ENCODE measurements at regions not wholly inside any gene's neighbourhood (a gene's known extent, or its start where the extent isn't known, plus 50 kb on each side); places are given as distances from the start of the nearest gene placed in this dataset.
A peak's percentile ranks its signal among the peaks of the same experiment; 100 is the strongest.

- Mint-ChIP-seq H3K4me3 (no peak overlapping the region), H3K27ac (no peak overlapping the region), H3K4me1 (ENCODE audit: low read depth in 2 of 2) (no peaks in the 10 kb centered on the region), H3K27me3 (peaks cover 36 to 51% of the 10 kb centered on the region in 2 donors), H3K9me3 (no peaks in the 10 kb centered on the region), H3K36me3 (no peaks in the 10 kb centered on the region)
- ATAC-seq (no peak), DNase-seq (ENCODE audit: low spot score) (no peak)
These were observed 226.0 kb upstream of the NFE2L3 start for GRCh38 chr7:25926009-25926408.

DNA sequence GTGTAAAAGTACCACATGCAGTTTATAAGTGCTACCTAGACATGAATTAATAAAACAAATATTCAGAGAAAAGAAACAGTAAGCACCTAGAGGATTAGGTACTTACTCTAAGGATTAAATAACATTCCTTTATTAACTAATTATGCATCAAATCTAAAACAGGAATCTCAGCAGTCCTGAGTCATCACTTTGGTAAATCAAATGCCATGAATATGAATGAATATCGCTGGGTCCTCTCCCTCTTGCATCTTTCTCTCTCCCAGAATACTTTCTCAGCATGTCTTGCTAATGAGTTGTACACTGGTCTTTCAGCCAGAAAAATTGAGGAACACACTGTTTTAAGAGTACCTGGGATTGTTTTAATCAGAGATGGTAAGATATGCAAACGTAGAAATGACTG is 225.5 kb upstream of the NFE2L3 start:
- DNase-seq (ENCODE audit: low spot score) (no peak), ATAC-seq (no peak)
- Mint-ChIP-seq H3K36me3 (no peaks in the 10 kb centered on the region), H3K27ac (no peak overlapping the region), H3K4me1 (ENCODE audit: low read depth in 2 of 2) (no peaks in the 10 kb centered on the region), H3K9me3 (no peaks in the 10 kb centered on the region), H3K4me3 (no peak overlapping the region), H3K27me3 (peaks cover 33 to 47% of the 10 kb centered on the region in 2 donors)

- H3K9me3 Mint-ChIP-seq: no peaks in the 10 kb centered on the region
- ATAC-seq (no peak), DNase-seq (ENCODE audit: low spot score) (no peak)
- no peak overlapping the region for H3K4me3 Mint-ChIP-seq
- no peak overlapping the region for H3K27ac Mint-ChIP-seq
- no peaks in the 10 kb centered on the region for H3K36me3 Mint-ChIP-seq
- H3K27me3 Mint-ChIP-seq: peaks cover 33 to 47% of the 10 kb centered on the region in 2 donors
- no peaks in the 10 kb centered on the region for H3K4me1 Mint-ChIP-seq (ENCODE audit: low read depth in 2 of 2)
These were observed 224.9 kb upstream of the NFE2L3 start for GRCh38 chr7:25926891-25927625.

- Mint-ChIP-seq H3K4me1 (ENCODE audit: low read depth in 2 of 2) (no peaks in the 10 kb centered on the region), H3K9me3 (no peaks in the 10 kb centered on the region), H3K27ac (no peak overlapping the region)
These were observed 224.4 kb upstream of the NFE2L3 start for GRCh38 chr7:25927626-25927978.

GRCh38 chr7:25928549-25929330 is 223.3 kb upstream of the NFE2L3 start:
- no peaks in the 10 kb centered on the region for H3K4me1 Mint-ChIP-seq (ENCODE audit: low read depth in 2 of 2)
- peaks cover 5% of the 10 kb centered on the region for H3K9me3 Mint-ChIP-seq
- no peak overlapping the region for H3K4me3 Mint-ChIP-seq
- peaks cover 33 to 55% of the 10 kb centered on the region in 2 donors for H3K27me3 Mint-ChIP-seq
- no peak overlapping the region for H3K27ac Mint-ChIP-seq
- H3K36me3 Mint-ChIP-seq: peaks cover 10% of the 10 kb centered on the region
- ATAC-seq (no peak), DNase-seq (ENCODE audit: low spot score) (no peak)

More at GRCh38 chr7:25927626-25927978, 224.4 kb upstream of the NFE2L3 start:
- peaks cover 29 to 44% of the 10 kb centered on the region in 2 donors for H3K27me3 Mint-ChIP-seq
- no peak for DNase-seq (ENCODE audit: low spot score)
- H3K36me3 Mint-ChIP-seq: no peaks in the 10 kb centered on the region
- H3K4me3 Mint-ChIP-seq: no peak overlapping the region
- no peak for ATAC-seq

DNA sequence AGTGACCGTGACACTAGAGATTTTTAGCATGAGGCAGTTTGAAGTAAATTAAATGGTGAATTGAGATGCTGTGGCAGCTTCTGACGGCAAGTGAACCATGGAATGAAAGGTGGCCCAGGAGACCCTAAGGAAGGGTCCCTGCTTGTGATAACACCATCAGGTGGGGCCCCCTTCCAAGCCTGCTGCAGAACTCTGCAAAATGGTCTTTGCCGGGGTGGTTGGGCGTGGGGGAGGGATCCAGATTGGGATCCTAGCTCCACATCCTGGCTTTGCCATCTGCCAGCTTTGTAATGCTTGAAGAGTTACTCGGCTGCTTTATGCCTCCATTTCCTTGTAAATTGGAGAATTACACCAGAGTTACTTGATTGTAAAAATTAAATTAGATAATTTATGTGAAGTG is 222.6 kb upstream of the NFE2L3 start:
- peaks cover 17% of the 10 kb centered on the region for H3K36me3 Mint-ChIP-seq
- peaks cover 37 to 62% of the 10 kb centered on the region in 2 donors for H3K27me3 Mint-ChIP-seq
- H3K9me3 Mint-ChIP-seq: peaks cover 11% of the 10 kb centered on the region
- DNase-seq (ENCODE audit: low spot score) (no peak), ATAC-seq (no peak)
- no peak overlapping the region for H3K27ac Mint-ChIP-seq
- no peaks in the 10 kb centered on the region for H3K4me1 Mint-ChIP-seq (ENCODE audit: low read depth in 2 of 2)
- no peak overlapping the region for H3K4me3 Mint-ChIP-seq

DNA sequence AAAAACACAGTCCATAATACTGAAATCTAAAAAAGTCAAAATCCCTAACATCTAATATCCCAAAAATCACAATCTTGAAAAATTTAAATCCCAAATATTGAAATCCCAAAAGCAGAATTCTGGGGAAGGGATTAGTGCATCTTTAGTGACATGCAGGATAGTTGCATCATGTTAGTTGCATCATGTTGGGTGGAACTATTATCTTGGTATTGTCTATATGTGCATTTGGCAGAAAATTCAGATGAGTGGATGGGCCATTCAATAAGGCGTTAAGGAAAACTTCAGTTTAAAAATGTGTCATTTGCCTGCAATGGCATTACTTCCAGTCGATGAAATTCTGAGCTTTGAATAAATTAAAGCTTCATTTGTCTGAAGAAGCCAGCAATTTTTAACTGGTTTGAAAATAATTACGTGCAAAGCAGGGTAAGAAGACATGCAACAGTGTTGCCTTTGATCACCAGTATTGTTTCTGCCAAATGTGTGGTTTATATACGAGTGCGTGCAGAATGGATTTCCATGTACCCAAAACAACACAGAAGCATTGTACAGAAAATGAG is 221.4 kb upstream of the NFE2L3 start:
- H3K27ac Mint-ChIP-seq: no peak overlapping the region
- peaks cover 28% of the 10 kb centered on the region for H3K36me3 Mint-ChIP-seq
- no peaks in the 10 kb centered on the region for H3K4me1 Mint-ChIP-seq (ENCODE audit: low read depth in 2 of 2)
- peaks cover 18% of the 10 kb centered on the region for H3K9me3 Mint-ChIP-seq
- H3K4me3 Mint-ChIP-seq: no peak overlapping the region
- DNase-seq (ENCODE audit: low spot score) (no peak), ATAC-seq (no peak)
- H3K27me3 Mint-ChIP-seq: peaks cover 46 to 73% of the 10 kb centered on the region in 2 donors

DNA sequence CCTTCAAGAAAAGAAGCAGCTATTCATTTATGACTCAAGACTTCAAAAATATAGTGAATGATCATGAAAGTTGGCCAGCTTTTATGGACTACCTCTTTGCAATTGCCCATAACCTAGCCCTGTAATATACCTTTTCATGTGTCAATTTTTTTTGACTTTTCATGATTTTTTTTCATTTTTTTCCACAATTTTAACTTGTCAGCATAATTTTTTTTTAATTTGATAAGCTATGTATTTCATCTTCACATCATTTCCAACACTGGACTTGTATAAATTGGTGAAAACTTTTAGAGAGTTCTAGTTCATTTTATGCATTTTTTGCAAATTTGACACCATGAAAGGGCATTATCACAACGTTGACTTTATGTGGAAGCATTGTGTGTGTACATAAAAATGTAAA is 220.8 kb upstream of the NFE2L3 start:
- Mint-ChIP-seq H3K4me3 (no peak overlapping the region), H3K27me3 (peaks cover 47 to 75% of the 10 kb centered on the region in 2 donors), H3K27ac (no peak overlapping the region), H3K4me1 (ENCODE audit: low read depth in 2 of 2) (no peaks in the 10 kb centered on the region), H3K9me3 (peaks cover 18% of the 10 kb centered on the region), H3K36me3 (peaks cover 28% of the 10 kb centered on the region)
- ATAC-seq (no peak), DNase-seq (ENCODE audit: low spot score) (no peak)

DNA sequence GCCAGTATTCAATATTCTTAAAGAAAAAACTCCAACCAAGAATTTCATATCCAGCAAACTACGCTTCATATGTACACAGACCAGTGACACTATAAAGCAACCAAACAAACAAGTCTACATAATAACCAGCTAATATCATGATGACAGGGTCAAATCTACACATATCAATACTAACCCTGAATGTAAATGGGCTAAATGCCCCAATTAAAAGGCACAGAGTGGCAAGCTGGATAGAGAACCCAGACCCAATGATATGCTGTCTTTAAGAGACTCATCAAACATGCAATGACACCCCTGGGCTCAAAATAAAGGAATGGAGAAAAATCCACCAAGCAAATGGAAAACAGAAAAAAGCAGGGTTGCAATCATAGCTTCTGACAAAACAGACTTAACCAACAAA is 218.1 kb upstream of the NFE2L3 start:
- H3K4me3 Mint-ChIP-seq: no peak overlapping the region
- H3K36me3 Mint-ChIP-seq: peaks cover 28% of the 10 kb centered on the region
- H3K9me3 Mint-ChIP-seq: peaks cover 18% of the 10 kb centered on the region
- DNase-seq (ENCODE audit: low spot score) (no peak), ATAC-seq (no peak)
- peaks cover 42 to 53% of the 10 kb centered on the region in 2 donors for H3K27me3 Mint-ChIP-seq
- H3K4me1 Mint-ChIP-seq (ENCODE audit: low read depth in 2 of 2): no peaks in the 10 kb centered on the region
- no peak overlapping the region for H3K27ac Mint-ChIP-seq

DNA sequence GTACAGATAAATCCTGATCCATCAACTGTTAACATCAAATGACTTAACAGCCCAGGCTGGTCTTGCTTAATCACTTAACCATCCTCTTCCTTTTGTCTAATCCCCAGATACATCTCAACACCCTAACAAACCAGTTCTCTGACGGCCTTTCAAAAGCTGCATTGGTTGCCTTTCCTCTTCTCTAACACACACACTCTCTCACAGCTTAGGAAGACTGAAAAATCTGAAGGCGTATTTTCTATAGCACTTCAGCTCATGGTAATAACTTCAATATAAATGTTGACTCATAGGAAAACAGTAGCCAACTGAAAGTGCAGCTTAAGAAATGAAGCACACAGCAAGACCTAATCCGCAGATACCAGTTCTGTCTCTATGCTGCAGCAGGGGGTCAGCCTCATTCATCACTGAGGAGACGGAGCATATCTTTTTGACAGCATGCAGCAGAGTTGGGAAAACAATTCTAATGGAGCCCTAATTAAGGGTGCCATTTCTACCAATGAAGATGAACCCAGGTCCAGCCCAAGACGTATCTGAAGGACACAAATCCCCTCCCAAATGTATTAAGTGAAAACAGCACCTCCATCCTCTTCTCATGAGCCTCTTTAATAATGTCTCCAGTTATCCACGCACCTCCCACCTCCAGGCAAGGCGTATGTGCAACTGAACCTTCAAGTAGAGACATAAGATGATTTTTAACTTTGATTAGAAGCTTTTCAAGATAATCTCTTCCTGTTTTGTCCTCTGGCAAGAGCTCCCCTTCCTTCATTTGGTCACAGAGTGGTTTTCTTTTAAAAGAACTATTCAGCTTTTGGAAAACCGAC is 211.7 kb upstream of the NFE2L3 start:
- H3K4me1 Mint-ChIP-seq (ENCODE audit: low read depth in 2 of 2): peaks cover 0 to 6% of the 10 kb centered on the region in 2 donors
- DNase-seq (ENCODE audit: low spot score) (no peak), ATAC-seq (no peak)
- H3K4me3 Mint-ChIP-seq: peak overlapping the region; percentile 3
- peaks cover 2% of the 10 kb centered on the region for H3K36me3 Mint-ChIP-seq
- peaks cover under 1% of the 10 kb centered on the region for H3K9me3 Mint-ChIP-seq
- peaks cover 37 to 44% of the 10 kb centered on the region in 2 donors for H3K27me3 Mint-ChIP-seq
- H3K27ac Mint-ChIP-seq: peak overlapping the region in 1 of 2 donors; percentile 3

GRCh38 chr7:25944777-25945515 is 207.1 kb upstream of the NFE2L3 start:
- DNase-seq (ENCODE audit: low spot score) (no peak), ATAC-seq (no peak)
- H3K36me3 Mint-ChIP-seq: no peaks in the 10 kb centered on the region
- no peaks in the 10 kb centered on the region for H3K9me3 Mint-ChIP-seq
- H3K4me1 Mint-ChIP-seq (ENCODE audit: low read depth in 2 of 2): peaks cover 8 to 15% of the 10 kb centered on the region in 2 donors
- H3K4me3 Mint-ChIP-seq: no peak overlapping the region
- H3K27me3 Mint-ChIP-seq: peaks cover 31 to 36% of the 10 kb centered on the region in 2 donors
- no peak overlapping the region for H3K27ac Mint-ChIP-seq

DNA sequence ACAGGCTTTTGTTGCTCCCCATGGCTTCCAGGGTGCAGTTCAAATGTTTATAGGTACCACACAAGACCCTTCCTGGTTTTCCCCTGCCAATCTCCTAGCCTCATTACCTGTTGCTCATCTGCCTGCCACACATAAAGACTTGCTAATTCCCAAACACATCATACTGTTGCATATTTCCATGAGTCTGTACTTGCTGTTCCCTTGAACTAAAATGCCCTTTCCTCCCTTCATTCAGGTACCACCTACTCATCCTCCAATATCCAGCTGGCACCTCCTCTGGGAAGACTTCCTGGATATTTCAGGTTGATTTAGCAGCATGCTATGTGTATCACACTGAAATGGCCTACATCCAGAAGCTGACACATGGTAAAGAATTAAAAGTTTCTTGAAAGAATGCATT is 206.4 kb upstream of the NFE2L3 start:
- DNase-seq (ENCODE audit: low spot score): no peak
- no peak for ATAC-seq
- no peaks in the 10 kb centered on the region for H3K9me3 Mint-ChIP-seq
- H3K4me1 Mint-ChIP-seq (ENCODE audit: low read depth in 2 of 2): peaks cover 14 to 17% of the 10 kb centered on the region in 2 donors
- H3K4me3 Mint-ChIP-seq: no peak overlapping the region
- no peaks in the 10 kb centered on the region for H3K36me3 Mint-ChIP-seq
- H3K27me3 Mint-ChIP-seq: peaks cover 24 to 32% of the 10 kb centered on the region in 2 donors
- H3K27ac Mint-ChIP-seq: no peak overlapping the region

- no peaks in the 10 kb centered on the region for H3K36me3 Mint-ChIP-seq
- H3K4me3 Mint-ChIP-seq: no peak overlapping the region
- DNase-seq (ENCODE audit: low spot score) (no peak), ATAC-seq (no peak)
- no peaks in the 10 kb centered on the region for H3K9me3 Mint-ChIP-seq
- H3K4me1 Mint-ChIP-seq (ENCODE audit: low read depth in 2 of 2): peaks cover 17 to 22% of the 10 kb centered on the region in 2 donors
- H3K27ac Mint-ChIP-seq: no peak overlapping the region
- peaks cover 21 to 31% of the 10 kb centered on the region in 2 donors for H3K27me3 Mint-ChIP-seq
These were observed 205.8 kb upstream of the NFE2L3 start for GRCh38 chr7:25946181-25946580.
